ENCODE measurements at regions not wholly inside any gene's neighbourhood (a gene's known extent, or its start where the extent isn't known, plus 50 kb on each side); places are given as distances from the start of the nearest gene placed in this dataset.

DNA sequence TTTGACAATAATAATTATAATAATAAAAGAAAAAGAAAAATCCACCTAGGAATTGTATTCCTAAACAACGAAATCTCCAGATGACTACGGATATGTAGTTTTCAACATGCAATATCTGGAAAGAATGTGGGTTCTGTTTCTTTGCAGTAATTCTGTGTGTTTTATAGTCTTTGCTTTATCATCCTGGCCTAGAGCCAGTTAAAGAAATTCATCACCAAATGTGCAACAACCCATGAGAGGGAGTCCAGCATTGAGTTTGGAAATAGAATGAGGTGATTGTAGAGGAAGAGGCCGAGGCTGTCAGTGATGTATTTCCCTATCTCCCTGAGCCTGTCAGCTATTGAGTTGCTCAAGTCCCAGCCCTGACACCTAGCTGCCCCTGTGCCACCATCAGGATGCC, 200.5 kb upstream of the DCN start:
- Histone ChIP-seq H3K36me3 (no peaks in the 10 kb centered on the region), H3K4me3 (no peak overlapping the region), H3K27me3 (peaks cover 4% of the 10 kb centered on the region; the same call in 1 of the 2 replicates), H3K9me3 (no peaks in the 10 kb centered on the region)
- no peak for DNase-seq

- Histone ChIP-seq H3K36me3 (no peaks in the 10 kb centered on the region), H3K27me3 (no peaks in the 10 kb centered on the region), H3K4me3 (peak overlapping the region; percentile 45), H3K9me3 (no peaks in the 10 kb centered on the region)
- peak; percentile 56 for DNase-seq
Measured at GRCh38 chr12:91382081-91382543, 199.5 kb upstream of the DCN start.

- Histone ChIP-seq H3K4me3 (peak overlapping the region; percentile 45), H3K27me3 (no peaks in the 10 kb centered on the region), H3K9me3 (no peaks in the 10 kb centered on the region), H3K36me3 (no peaks in the 10 kb centered on the region)
- peak; percentile 59 for DNase-seq
Measured at GRCh38 chr12:91381309-91381804, 198.7 kb upstream of the DCN start.

DNA sequence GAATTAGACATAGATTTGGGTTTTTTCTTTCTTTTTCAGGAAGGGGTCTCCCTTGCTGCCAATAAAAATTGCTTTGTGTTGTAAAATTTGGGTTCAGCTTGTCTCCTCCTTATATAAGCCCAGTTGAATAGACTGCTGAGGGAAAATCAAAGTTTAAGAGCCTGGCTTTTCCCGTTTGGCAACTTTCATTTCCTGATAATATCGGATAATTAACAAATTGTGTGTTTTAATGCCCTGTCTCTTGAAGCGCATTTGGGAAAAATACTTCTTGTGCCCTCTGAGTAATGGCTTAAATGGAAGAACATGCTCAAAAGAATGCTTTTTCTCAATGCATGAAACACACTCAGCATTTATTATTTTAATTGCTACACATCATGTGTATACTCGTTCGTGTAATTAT, 198.0 kb upstream of the DCN start:
- no peaks in the 10 kb centered on the region for H3K27me3 ChIP-seq
- H3K4me3 ChIP-seq = no peak overlapping the region
- no peaks in the 10 kb centered on the region for H3K9me3 ChIP-seq
- no peak for DNase-seq
- no peaks in the 10 kb centered on the region for H3K36me3 ChIP-seq

DNA sequence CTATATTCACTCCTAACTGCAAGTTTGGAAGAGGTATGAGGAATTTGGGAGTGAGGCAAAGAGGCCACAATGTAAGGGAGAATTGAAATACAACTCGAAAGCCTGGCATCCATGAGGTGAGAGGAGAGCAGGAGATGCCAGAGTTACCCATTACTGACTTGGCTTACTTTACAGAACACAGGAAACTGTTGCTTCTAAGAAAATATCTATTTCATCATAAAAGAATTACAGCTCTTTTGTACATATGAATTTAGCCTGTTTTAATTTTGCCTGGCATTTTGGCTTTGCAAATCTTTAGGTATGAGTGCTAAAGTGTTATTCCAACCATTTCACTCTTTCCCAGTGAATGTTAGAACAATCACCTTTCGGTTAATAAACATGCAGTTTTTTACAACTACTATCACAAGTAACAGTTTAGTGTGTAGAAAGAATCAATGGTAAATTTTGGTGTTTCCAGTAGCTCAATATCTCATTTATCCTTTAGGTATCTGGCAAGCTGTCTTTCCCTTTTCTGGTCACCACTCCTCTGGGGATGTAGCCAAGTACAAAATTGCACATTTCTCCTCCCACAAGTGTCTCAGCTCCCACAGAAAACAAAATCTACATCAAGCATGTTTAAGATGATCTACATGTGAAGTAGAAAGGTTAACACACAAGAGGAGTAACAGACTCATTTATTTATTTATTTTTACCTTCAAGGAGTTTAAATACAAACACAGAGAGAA, 196.6 kb upstream of the DCN start:
- H3K36me3 ChIP-seq = no peaks in the 10 kb centered on the region
- H3K4me3 ChIP-seq = no peak overlapping the region
- H3K9me3 ChIP-seq = no peaks in the 10 kb centered on the region
- H3K27me3 ChIP-seq = no peaks in the 10 kb centered on the region
- no peak for DNase-seq

DNA sequence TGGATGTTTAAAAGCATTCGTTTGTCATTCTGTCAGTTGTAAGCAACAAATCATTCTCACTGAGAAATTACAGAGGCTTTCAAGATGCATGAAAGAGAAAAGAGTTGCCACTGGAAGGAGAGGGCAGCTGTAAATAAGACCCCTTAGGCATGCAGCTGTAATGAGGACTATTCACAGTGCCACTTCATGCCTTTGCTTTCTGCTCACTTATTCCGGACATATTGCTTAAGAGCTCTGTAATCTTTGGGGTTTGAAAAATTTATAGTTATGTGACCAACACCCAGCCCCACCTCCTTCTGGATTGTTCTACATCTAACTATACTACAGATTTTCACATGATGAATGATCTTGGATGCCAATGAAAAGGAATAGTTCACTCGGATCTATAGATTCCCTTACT, 194.8 kb upstream of the DCN start:
- Histone ChIP-seq H3K27me3 (no peaks in the 10 kb centered on the region), H3K9me3 (no peaks in the 10 kb centered on the region), H3K36me3 (no peaks in the 10 kb centered on the region), H3K4me3 (no peak overlapping the region)
- DNase-seq = no peak

GRCh38 chr12:91373086-91373485, 190.5 kb upstream of the DCN start:
- Histone ChIP-seq H3K4me3 (no peak overlapping the region), H3K36me3 (no peaks in the 10 kb centered on the region), H3K27me3 (no peaks in the 10 kb centered on the region; the same call in none of the 2 replicates), H3K9me3 (no peaks in the 10 kb centered on the region)
- DNase-seq = no peak

DNA sequence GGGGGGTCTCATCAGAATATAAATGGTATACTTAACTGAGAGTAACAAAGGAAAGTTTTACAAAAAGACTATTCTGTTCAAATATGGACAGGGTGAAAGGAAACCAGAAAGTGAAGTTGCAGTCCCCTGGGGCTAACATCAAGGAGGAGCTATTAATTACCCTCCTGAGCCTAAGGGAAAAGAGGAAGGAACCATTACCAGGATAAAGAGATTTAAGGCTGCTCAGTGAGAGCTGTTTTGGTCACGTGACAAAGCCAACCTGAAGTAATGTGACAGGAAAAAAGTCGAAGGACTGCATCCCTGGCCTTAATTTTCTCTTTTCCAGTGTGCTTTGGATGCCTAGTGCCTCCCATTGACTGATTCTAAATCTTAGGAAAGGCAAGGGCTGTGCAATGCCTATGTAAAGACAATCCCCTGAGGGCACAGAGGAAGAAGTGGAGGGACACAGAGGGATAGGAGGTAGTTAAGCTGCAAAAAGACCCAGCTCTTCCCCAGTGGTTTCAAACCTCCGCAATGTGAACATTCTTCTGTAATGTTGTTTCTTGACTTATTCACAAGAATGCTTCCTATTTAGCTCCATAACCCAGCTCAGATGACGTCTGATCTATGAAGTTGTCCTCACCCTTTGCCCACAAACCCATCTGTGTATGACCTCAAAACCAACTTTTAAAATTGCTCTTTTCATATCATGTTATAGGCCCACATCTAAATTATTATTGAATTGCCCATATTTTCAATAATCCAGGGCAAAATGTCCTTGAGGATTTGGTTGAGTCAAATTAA, 187.7 kb upstream of the DCN start:
- no peak overlapping the region for H3K4me3 ChIP-seq
- no peaks in the 10 kb centered on the region for H3K9me3 ChIP-seq
- no peaks in the 10 kb centered on the region for H3K36me3 ChIP-seq
- no peak for DNase-seq
- no peaks in the 10 kb centered on the region; the same call in none of the 2 replicates for H3K27me3 ChIP-seq

DNA sequence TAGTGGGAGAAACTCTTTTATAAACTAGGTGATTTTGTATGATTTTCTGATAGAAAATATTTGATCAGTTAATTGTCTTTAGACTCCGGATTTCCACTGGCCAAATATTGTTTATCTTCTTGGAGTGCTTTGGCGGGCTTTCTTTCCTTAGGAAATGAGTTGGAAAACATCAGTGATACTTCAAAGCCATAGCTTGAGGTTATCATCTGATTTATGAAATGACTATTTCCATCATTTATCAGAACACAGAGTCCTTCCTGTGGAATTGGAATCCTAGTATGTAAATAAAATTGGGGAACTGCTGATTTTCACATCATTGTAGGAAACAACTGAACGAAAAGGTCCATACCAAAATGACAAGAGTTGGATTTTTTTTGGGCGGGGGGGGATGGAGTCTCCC, 186.0 kb upstream of the DCN start:
- no peak overlapping the region for H3K4me3 ChIP-seq
- H3K9me3 ChIP-seq = no peaks in the 10 kb centered on the region
- no peak for DNase-seq
- no peaks in the 10 kb centered on the region for H3K36me3 ChIP-seq
- no peaks in the 10 kb centered on the region; the same call in none of the 2 replicates for H3K27me3 ChIP-seq

GRCh38 chr12:91367234-91367849, 184.7 kb upstream of the DCN start:
- Histone ChIP-seq H3K36me3 (no peaks in the 10 kb centered on the region), H3K4me3 (no peak overlapping the region), H3K9me3 (no peaks in the 10 kb centered on the region), H3K27me3 (no peaks in the 10 kb centered on the region; the same call in none of the 2 replicates)
- no peak for DNase-seq

DNA sequence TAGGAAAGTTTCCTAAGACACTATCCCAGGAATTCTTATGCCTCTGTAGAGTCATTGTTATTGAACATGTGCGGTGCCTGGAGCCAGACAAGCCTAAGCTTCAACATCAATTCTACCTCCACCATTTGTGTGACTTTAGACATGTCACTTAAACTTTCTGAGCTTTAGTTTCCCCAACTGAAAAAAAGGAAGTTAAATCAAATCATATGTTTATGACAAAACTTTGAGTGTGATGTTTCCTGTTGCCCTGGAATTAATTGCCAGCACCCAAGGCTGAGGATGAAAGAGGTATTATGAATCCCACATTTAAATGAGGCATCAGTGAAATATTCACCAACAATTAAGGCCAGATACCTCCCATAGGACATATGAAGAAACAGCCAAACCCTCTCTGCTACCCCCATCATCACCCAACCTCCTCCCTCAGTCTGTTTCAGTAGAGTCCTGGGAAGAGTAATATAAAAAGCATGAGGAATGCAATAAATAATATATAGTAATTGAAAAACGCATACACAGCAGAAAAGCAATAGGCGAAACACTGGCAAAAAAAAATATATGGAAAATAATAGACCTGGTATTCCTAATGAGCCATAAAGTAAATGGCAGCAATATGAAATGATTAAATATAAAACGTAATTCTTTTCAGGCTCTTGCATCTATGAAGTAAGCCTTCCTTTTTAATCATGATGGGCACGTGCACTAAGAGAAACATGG, 182.0 kb upstream of the DCN start:
- Histone ChIP-seq H3K4me3 (no peak overlapping the region), H3K36me3 (no peaks in the 10 kb centered on the region)

DNA sequence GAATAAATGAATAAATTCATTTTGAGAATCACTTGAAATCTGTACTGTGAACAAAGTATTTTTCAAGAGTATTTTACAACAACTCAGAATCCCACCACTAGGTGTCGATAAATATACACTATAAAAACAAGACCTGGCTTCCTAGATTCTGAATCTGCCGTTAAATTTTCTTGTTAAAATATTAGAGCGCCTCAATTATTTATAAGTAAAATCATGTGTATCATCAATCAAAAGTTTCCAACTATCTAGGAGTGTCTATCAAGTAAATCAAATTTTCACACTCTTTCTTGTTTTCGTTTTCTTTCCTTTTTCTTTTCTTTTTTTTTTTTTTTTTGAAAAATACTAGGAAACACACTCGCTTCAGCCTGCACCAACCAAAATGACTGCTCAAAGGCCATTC, 179.2 kb upstream of the DCN start:
- no peak overlapping the region for H3K4me3 ChIP-seq
- H3K36me3 ChIP-seq = no peaks in the 10 kb centered on the region
- H3K9me3 ChIP-seq = no peaks in the 10 kb centered on the region
- no peaks in the 10 kb centered on the region for H3K27me3 ChIP-seq
- DNase-seq = no peak

More for the DNA sequence above, 182.0 kb upstream of the DCN start:
- no peaks in the 10 kb centered on the region; the same call in none of the 2 replicates for H3K27me3 ChIP-seq
- DNase-seq = no peak
- no peaks in the 10 kb centered on the region for H3K9me3 ChIP-seq

DNA sequence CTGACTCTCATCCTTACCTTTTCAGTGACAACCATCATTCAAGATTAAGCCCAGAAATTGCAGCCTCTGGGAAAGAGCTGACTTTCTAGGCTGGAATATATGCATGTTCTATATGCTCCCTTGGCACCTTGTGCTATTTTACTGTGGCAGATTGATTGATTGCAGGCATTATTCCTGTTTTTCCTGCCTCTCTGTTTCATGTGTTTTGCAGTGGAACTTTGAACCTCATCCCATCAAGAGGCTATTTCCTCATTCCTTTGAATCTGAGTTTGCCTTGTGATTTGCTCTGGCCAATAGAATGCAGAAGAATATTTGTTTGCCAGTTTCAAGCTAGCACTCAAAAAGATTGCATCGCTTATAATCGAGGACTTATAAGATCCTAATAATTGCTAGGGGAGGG, 174.8 kb upstream of the DCN start:
- H3K36me3 ChIP-seq = no peaks in the 10 kb centered on the region
- DNase-seq = no peak
- H3K4me3 ChIP-seq = no peak overlapping the region
- no peaks in the 10 kb centered on the region for H3K9me3 ChIP-seq
- H3K27me3 ChIP-seq = no peaks in the 10 kb centered on the region

- H3K27me3 ChIP-seq = no peaks in the 10 kb centered on the region
- no peak for DNase-seq
- H3K4me3 ChIP-seq = no peak overlapping the region
- H3K9me3 ChIP-seq = no peaks in the 10 kb centered on the region
- H3K36me3 ChIP-seq = no peaks in the 10 kb centered on the region
Measured at GRCh38 chr12:91356405-91356804, 173.8 kb upstream of the DCN start.

- no peak overlapping the region for H3K4me3 ChIP-seq
- DNase-seq = peak; percentile 58
- H3K27me3 ChIP-seq = no peaks in the 10 kb centered on the region
- no peaks in the 10 kb centered on the region for H3K36me3 ChIP-seq
- no peaks in the 10 kb centered on the region for H3K9me3 ChIP-seq
Measured at GRCh38 chr12:91355150-91356006, 172.8 kb upstream of the DCN start.

DNA sequence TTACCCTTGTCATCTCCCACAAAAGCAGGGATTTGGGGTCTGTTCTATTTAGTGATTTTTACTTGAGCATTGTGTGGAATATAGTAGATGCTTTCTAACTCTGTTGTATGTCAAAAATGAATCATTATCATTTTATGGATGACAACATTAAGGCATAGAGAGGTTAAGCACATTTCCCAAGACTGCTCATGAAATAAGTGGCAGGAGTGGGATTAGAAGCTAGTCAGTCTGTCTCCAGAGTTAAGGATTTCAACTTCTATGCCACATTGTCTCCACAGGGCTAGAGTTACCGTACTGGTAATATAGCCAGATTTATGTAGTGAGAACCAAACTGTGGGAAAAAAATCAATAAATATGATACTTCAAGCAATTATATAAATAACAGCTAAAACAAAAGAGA, 170.6 kb upstream of the DCN start:
- no peaks in the 10 kb centered on the region for H3K9me3 ChIP-seq
- DNase-seq = no peak
- no peak overlapping the region for H3K4me3 ChIP-seq
- no peaks in the 10 kb centered on the region for H3K36me3 ChIP-seq
- no peaks in the 10 kb centered on the region for H3K27me3 ChIP-seq

Data from MG63 (cell line).